ENCODE measurements at regions not wholly inside any gene's neighbourhood (a gene's known extent, or its start where the extent isn't known, plus 50 kb on each side); places are given as distances from the start of the nearest gene placed in this dataset.

DNA sequence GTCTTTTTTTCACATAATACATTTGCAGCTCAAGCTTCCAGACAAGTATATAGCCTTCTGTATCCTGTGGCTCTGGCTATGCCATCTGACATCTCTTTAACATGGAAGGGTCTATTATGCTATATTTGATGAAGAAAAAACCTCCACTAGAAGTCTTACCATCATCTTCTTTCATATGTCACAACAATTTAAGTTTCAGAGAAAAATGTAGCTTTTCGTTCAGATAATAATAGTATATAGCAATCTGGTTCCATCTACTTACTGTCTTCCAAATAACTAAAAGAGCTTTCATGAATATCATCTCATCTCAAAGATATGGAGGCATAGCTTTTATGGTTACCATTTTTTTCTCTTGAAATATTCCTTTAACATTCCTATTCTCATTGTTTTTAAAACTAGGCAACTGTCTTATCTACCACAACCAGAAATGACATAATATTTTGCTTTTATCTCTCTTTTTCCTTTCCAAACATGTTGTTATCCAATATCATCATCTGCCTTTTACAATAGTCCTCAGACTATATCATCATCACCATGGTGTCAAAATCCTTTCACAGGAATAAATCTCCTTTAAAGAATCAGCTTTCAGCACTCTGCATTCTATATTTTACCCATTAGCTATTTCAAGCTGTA, 1005.1 kb downstream of the PDHA2 start:
- TF ChIP-seq, protein P1, sequence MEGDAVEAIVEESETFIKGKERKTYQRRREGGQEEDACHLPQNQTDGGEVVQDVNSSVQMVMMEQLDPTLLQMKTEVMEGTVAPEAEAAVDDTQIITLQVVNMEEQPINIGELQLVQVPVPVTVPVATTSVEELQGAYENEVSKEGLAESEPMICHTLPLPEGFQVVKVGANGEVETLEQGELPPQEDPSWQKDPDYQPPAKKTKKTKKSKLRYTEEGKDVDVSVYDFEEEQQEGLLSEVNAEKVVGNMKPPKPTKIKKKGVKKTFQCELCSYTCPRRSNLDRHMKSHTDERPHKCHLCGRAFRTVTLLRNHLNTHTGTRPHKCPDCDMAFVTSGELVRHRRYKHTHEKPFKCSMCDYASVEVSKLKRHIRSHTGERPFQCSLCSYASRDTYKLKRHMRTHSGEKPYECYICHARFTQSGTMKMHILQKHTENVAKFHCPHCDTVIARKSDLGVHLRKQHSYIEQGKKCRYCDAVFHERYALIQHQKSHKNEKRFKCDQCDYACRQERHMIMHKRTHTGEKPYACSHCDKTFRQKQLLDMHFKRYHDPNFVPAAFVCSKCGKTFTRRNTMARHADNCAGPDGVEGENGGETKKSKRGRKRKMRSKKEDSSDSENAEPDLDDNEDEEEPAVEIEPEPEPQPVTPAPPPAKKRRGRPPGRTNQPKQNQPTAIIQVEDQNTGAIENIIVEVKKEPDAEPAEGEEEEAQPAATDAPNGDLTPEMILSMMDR (conservative IDR thresholded peaks at IDR 0.05; ENCODE audit: control insufficient read depth, insufficient read depth, low read depth, low read length) = no peak
- H3K4me3 ChIP-seq (ENCODE audit: control insufficient read depth, low read depth, low read length) = no peak overlapping the region
- no peak for DNase-seq (ENCODE audit: low read depth)

DNA sequence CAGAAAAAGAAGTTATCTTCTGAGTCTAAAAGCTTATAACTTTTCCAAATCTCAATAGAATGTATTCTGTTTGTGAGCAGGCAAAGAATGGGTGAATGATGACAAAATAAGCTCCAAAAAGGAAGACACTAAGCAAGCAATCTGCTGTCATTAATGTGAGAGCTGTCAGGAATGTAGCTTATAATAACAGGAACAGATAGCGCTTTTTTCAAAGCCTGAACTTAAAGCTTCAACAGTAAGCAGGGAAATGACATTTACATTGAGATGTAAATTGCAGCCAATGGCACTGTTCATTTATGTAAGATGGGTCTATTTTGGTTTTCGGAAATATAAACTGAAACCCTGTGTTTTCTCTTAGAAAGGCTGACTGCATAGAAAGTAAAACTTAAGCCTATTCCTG, 1005.9 kb downstream of the PDHA2 start:
- TF ChIP-seq, protein P1 (conservative IDR thresholded peaks at IDR 0.05; ENCODE audit: control insufficient read depth, insufficient read depth, low read depth, low read length) = no peak
- H3K4me3 ChIP-seq (ENCODE audit: control insufficient read depth, low read depth, low read length) = no peak overlapping the region
- DNase-seq (ENCODE audit: low read depth) = no peak

DNA sequence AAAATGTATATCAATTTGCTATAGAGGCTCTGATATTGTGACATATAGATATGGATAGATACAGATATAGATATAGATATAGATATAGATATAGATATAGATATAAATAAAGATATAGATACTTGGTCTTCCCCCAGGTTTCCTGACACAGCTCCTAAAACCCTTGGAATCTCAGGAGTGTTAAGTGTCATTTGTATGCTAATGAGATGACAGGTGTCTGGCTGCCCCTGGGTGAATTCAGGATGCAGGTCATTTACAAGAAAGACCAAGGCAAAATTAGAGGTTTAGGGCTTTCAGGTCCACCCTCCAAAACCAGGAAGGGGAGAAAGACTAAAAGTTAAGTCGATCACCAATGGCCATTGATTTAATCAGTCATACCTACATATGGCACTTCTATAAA, 1034.8 kb downstream of the PDHA2 start:
- TF ChIP-seq, protein P1 (conservative IDR thresholded peaks at IDR 0.05; ENCODE audit: control insufficient read depth, insufficient read depth, low read depth, low read length) = no peak
- H3K4me3 ChIP-seq (ENCODE audit: control insufficient read depth, low read depth, low read length) = no peak overlapping the region
- DNase-seq (ENCODE audit: low read depth) = no peak

- TF ChIP-seq, protein P1 (conservative IDR thresholded peaks at IDR 0.05; ENCODE audit: control insufficient read depth, insufficient read depth, low read depth, low read length) = no peak
- H3K4me3 ChIP-seq (ENCODE audit: control insufficient read depth, low read depth, low read length) = no peak overlapping the region
- DNase-seq (ENCODE audit: low read depth) = no peak
These were observed 1039.6 kb downstream of the PDHA2 start for GRCh38 chr4:96879527-96879926.

- DNase-seq (ENCODE audit: low read depth) = no peak
- no peak overlapping the region for H3K4me3 ChIP-seq (ENCODE audit: control insufficient read depth, low read depth, low read length)
- TF ChIP-seq, protein P1 (conservative IDR thresholded peaks at IDR 0.05; ENCODE audit: control insufficient read depth, insufficient read depth, low read depth, low read length) = no peak
These were observed 1048.0 kb downstream of the PDHA2 start for GRCh38 chr4:96887857-96888256.

DNA sequence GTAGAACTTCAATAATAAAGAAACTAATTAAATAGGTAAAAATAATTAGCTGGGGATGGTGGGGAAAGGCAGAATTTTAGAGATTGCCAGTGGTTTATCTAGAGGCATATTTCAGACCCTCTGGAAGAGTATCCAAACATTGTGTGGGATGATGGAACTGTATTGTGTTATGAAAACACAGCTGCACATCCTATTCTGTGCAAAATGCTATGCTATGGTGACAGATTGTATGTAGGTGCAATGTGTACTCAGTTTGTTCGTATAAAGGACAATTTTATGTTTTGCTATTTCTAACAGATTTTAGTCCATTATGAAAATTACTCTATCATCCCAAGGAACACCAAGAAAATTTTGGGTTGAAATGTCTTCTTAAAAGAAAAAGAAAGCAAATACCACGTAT, 1054.7 kb downstream of the PDHA2 start:
- H3K4me3 ChIP-seq (ENCODE audit: control insufficient read depth, low read depth, low read length) = no peak overlapping the region
- no peak for DNase-seq (ENCODE audit: low read depth)
- TF ChIP-seq, protein P1 (conservative IDR thresholded peaks at IDR 0.05; ENCODE audit: control insufficient read depth, insufficient read depth, low read depth, low read length) = no peak

DNA sequence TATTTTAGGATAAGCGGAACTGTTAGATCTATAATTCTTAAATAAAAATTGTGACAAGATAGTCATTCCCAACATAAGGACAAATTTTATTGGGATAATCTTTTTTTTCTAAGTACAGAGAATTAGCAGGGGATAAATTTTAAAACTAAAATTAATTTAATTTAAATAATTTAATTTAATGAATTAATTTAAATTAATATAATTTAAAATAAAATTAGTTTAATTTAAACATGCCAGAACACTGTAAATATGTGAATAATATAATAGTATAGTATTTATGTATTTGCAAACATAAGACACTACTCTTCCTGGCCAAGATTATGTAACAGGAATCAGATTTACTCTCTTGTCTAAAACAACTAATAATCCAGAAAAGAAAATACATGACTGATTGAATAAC, 1055.9 kb downstream of the PDHA2 start:
- DNase-seq (ENCODE audit: low read depth) = no peak
- TF ChIP-seq, protein P1 (conservative IDR thresholded peaks at IDR 0.05; ENCODE audit: control insufficient read depth, insufficient read depth, low read depth, low read length) = no peak

More for the DNA sequence above, 1055.9 kb downstream of the PDHA2 start:
- H3K4me3 ChIP-seq (ENCODE audit: control insufficient read depth, low read depth, low read length) = no peak overlapping the region

Data from fibroblast of mammary gland (primary cell).